ENCODE measurements at regions not wholly inside any gene's neighbourhood (a gene's known extent, or its start where the extent isn't known, plus 50 kb on each side); places are given as distances from the start of the nearest gene placed in this dataset.

- no peak for TF ChIP-seq CTCF (IDR thresholded peaks at IDR 0.05)
- Histone ChIP-seq H3K27ac (no peak overlapping the region), H3K4me3 (no peak overlapping the region)
- no peak for DNase-seq (ENCODE audit: low spot score)
Measured at GRCh38 chr9:89554307-89555035, 50.3 kb upstream of the GADD45G start.

GRCh38 chr9:89553451-89554010, 51.3 kb upstream of the GADD45G start:
- Histone ChIP-seq H3K4me3 (no peak overlapping the region), H3K27ac (no peak overlapping the region)
- no peak for TF ChIP-seq CTCF (IDR thresholded peaks at IDR 0.05)
- DNase-seq (ENCODE audit: low spot score): no peak

GRCh38 chr9:89550346-89550927, 52.5 kb upstream of the SEMA4D start:
- no peak overlapping the region for H3K27ac ChIP-seq
- DNase-seq (ENCODE audit: low spot score): no peak

GRCh38 chr9:89549031-89549644, 51.2 kb upstream of the SEMA4D start:
- H3K4me3 ChIP-seq: no peak overlapping the region
- peak; percentile 56 for TF ChIP-seq CTCF (IDR thresholded peaks at IDR 0.05)
- H3K27ac ChIP-seq: no peak overlapping the region
- no peak for DNase-seq (ENCODE audit: low spot score)

More at GRCh38 chr9:89550346-89550927, 52.5 kb upstream of the SEMA4D start:
- no peak overlapping the region for H3K4me3 ChIP-seq
- TF ChIP-seq CTCF (IDR thresholded peaks at IDR 0.05): no peak

- DNase-seq (ENCODE audit: low spot score): no peak
- Histone ChIP-seq H3K4me3 (no peak overlapping the region), H3K27ac (no peak overlapping the region)
- TF ChIP-seq CTCF (IDR thresholded peaks at IDR 0.05): no peak
Measured at GRCh38 chr9:89548071-89548638, 50.2 kb upstream of the SEMA4D start.

All from coronary artery (tissue), 2 donors.